ENCODE measurements at regions not wholly inside any gene's neighbourhood (a gene's known extent, or its start where the extent isn't known, plus 50 kb on each side); places are given as distances from the start of the nearest gene placed in this dataset.
A peak's percentile ranks its signal among the peaks of the same experiment; 100 is the strongest.

- no peak overlapping the region for H3K4me3 ChIP-seq (replicated peaks in 1 of 3)
- H3K27ac ChIP-seq, result peak overlapping the region; percentile 61 to 88 (median 73)
- no peak for DNase-seq
- TF ChIP-seq CTCF (IDR thresholded peaks at IDR 0.05), result no peak
- no peak for TF ChIP-seq POLR2A (IDR thresholded peaks at IDR 0.05)
- WGBS, 2 donors, result 94 to 95% methylated on average over 9 of the region's 9 CpGs
- no peaks in the 10 kb centered on the region for H3K36me3 ChIP-seq
- intact Hi-C loops (cut with DNase I), result no loop called here
- no peaks in the 10 kb centered on the region for H3K27me3 ChIP-seq
- H3K4me1 ChIP-seq, result peaks cover 50 to 77% of the 10 kb centered on the region in 2 donors
- no peaks in the 10 kb centered on the region for H3K9me3 ChIP-seq
Observed at GRCh38 chr3:43865887-43866528, 175.3 kb downstream of the ABHD5 start.

GRCh38 chr3:43866529-43867353 lies 176.0 kb downstream of the ABHD5 start:
- Histone ChIP-seq H3K27ac (peak overlapping the region; percentile 61 to 88 (median 73)), H3K36me3 (no peaks in the 10 kb centered on the region), H3K27me3 (no peaks in the 10 kb centered on the region), H3K4me3 (replicated peaks in 1 of 3) (no peak overlapping the region), H3K9me3 (no peaks in the 10 kb centered on the region), H3K4me1 (peaks cover 57 to 84% of the 10 kb centered on the region in 2 donors)
- no peak for TF ChIP-seq POLR2A (IDR thresholded peaks at IDR 0.05)
- no peak for TF ChIP-seq CTCF (IDR thresholded peaks at IDR 0.05)
- WGBS, 2 donors, result 70 to 73% methylated on average over 3 of the region's 3 CpGs
- peak; percentile 58 to 59 for DNase-seq
- intact Hi-C loops (cut with DNase I), result no loop called here

GRCh38 chr3:43867436-43868072 lies 176.8 kb downstream of the ABHD5 start:
- no peaks in the 10 kb centered on the region for H3K27me3 ChIP-seq
- H3K4me3 ChIP-seq (replicated peaks in 1 of 3), result no peak overlapping the region
- peak overlapping the region in 2 of 3 donors; percentile 73 to 88 for H3K27ac ChIP-seq
- intact Hi-C loops (cut with DNase I), result no loop called here
- H3K9me3 ChIP-seq, result no peaks in the 10 kb centered on the region
- no peaks in the 10 kb centered on the region for H3K36me3 ChIP-seq
- DNase-seq, result no peak
- TF ChIP-seq POLR2A (IDR thresholded peaks at IDR 0.05) (no peak), CTCF (IDR thresholded peaks at IDR 0.05) (no peak)
- peaks cover 65 to 92% of the 10 kb centered on the region in 2 donors for H3K4me1 ChIP-seq
- WGBS, 2 donors, result 88 to 90% methylated on average over 8 of the region's 8 CpGs

GRCh38 chr3:43869491-43869890 lies 178.8 kb downstream of the ABHD5 start:
- Histone ChIP-seq H3K4me3 (replicated peaks in 1 of 3) (no peak overlapping the region), H3K27ac (peak overlapping the region; percentile 64 to 88 (median 82)), H3K9me3 (no peaks in the 10 kb centered on the region), H3K27me3 (no peaks in the 10 kb centered on the region), H3K4me1 (peaks cover 69 to 92% of the 10 kb centered on the region in 2 donors), H3K36me3 (no peaks in the 10 kb centered on the region)
- 71 to 74% methylated on average over 3 of the region's 3 CpGs for WGBS, 2 donors
- no peak for DNase-seq
- intact Hi-C loops (cut with DNase I), result no loop called here
- TF ChIP-seq CTCF (IDR thresholded peaks at IDR 0.05) (no peak), POLR2A (IDR thresholded peaks at IDR 0.05) (no peak)
